PFSK-1 (cell line): ENCODE measurements at regions not wholly inside any gene's neighbourhood (a gene's known extent, or its start where the extent isn't known, plus 50 kb on each side); places are given as distances from the start of the nearest gene placed in this dataset.

Source experiments
- FOXP2 ChIP-seq: optimal IDR thresholded peaks from 2 replicates; pipeline ENCODE3; 2011; ENCODE audit warnings: borderline replicate concordance, control low read depth, inconsistent platforms; ENCODE audit not compliant: insufficient read depth; ENCODE audit errors: extremely low read length, extremely low read depth
- POLR2AphosphoS5 ChIP-seq: IDR thresholded peaks from 2 replicates; pipeline ENCODE4 v1.6.1; 2012; ENCODE audit warnings: low read depth, mild to moderate bottlenecking, control low read depth, low read length, moderate library complexity
- SIN3A ChIP-seq: IDR thresholded peaks from 2 replicates; pipeline ENCODE4 v1.6.1; 2012; ENCODE audit warnings: mild to moderate bottlenecking, low read length, moderate library complexity, borderline replicate concordance; ENCODE audit not compliant: insufficient read depth
- TAF1 ChIP-seq: IDR thresholded peaks from 2 replicates; pipeline ENCODE4 v1.6.1; 2012; ENCODE audit warnings: low read length, control low read depth, borderline replicate concordance; ENCODE audit not compliant: insufficient read depth
- TF ChIP-seq, protein P1 (sequence below), 2 experiments: IDR thresholded peaks; 2 replicates each; pipeline versions ENCODE4 v1.6.1 to v1.8.0; 2011 to 2012; ENCODE audit warnings: low read depth in 2 of 2, low read length in 2 of 2, control low read depth in 1 of 2, inconsistent platforms in 1 of 2, mild to moderate bottlenecking in 1 of 2, moderate library complexity in 1 of 2; ENCODE audit not compliant: insufficient read depth in 1 of 2

DNA sequence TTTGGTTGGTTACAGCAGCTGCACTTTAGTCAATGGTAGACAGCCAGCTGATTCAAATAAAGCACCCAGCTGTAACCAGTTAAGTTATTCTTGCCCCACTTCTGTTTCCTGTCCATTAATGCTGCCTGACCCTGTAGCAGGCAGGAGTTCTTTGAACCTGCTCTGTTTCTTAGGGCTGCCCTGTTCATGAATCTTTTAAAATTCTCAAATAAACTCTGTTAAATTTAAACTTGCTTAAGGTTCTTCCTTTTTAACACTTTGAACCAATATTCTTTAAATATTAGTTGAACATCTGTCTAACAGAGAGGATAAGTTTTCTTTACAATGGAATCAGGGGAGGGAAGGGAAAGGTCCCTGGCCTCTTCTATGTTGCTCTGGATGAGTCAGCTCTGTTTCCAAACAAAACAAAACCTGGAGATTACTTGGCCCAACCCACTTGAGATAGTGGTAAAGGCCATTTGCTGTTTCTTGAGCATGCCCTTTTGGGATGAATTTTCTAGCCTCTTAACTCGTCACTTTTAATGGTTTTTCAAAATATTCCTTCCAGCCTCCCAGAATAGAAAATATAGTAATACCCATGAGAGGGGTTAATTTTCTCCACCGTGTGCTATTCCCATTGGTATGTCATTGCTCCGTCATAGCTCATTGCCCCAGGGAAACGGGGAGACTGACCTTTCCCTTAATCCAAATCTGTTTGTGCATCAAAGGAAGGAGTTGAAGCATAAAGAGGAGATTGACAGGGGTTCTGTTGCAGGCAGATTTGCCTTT is 112.1 kb upstream of the FHL2 start:
- TF ChIP-seq POLR2AphosphoS5: no peak
- TF ChIP-seq TAF1: no peak
- no peak for TF ChIP-seq FOXP2
- TF ChIP-seq, protein P1, sequence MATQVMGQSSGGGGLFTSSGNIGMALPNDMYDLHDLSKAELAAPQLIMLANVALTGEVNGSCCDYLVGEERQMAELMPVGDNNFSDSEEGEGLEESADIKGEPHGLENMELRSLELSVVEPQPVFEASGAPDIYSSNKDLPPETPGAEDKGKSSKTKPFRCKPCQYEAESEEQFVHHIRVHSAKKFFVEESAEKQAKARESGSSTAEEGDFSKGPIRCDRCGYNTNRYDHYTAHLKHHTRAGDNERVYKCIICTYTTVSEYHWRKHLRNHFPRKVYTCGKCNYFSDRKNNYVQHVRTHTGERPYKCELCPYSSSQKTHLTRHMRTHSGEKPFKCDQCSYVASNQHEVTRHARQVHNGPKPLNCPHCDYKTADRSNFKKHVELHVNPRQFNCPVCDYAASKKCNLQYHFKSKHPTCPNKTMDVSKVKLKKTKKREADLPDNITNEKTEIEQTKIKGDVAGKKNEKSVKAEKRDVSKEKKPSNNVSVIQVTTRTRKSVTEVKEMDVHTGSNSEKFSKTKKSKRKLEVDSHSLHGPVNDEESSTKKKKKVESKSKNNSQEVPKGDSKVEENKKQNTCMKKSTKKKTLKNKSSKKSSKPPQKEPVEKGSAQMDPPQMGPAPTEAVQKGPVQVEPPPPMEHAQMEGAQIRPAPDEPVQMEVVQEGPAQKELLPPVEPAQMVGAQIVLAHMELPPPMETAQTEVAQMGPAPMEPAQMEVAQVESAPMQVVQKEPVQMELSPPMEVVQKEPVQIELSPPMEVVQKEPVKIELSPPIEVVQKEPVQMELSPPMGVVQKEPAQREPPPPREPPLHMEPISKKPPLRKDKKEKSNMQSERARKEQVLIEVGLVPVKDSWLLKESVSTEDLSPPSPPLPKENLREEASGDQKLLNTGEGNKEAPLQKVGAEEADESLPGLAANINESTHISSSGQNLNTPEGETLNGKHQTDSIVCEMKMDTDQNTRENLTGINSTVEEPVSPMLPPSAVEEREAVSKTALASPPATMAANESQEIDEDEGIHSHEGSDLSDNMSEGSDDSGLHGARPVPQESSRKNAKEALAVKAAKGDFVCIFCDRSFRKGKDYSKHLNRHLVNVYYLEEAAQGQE (IDR thresholded peaks at IDR 0.05; ENCODE audit: insufficient read depth in 1 of 2, low read depth in 2 of 2, low read length in 2 of 2): no peak
- no peak; the same call in 1 of the 2 replicates for TF ChIP-seq SIN3A

DNA sequence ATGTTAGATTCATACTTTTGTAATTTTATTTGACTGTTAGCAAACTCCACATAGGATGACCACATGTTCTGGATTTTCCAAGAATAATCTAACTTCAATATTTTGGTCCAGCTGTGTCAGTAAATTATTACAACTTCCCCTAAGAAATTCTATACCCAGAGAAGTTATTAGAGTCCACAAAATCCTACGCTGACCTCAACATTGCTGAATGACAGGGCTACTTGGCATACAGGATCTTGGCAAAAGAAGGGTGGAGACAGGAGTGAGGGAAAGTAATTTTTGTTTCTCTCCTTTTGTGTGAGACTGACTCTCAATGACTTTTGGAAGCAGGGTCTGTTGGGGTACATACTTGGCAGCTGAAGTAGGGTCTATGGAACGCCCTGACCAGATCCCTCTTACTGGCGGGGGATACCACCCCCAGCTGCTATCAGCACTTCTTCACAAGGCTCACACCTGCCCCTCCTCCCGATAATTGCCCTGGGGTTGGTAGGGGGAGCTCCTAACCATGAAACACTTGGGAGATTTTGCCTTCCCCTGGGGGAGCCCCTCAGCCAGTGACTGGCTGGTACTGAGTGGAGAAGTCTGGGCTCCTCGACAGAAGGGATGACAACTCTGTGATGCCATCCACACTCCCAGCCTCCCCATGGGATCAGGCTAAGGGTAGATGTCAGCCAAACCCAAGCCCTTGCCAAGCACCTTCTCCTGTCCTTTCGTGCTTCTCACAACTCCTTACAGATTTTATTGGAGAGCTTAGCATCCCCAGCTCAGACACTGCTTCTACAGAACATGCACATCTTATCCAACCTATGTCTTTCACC is 110.6 kb upstream of the FHL2 start:
- TF ChIP-seq, protein P1 (IDR thresholded peaks at IDR 0.05; ENCODE audit: insufficient read depth in 1 of 2, low read depth in 2 of 2, low read length in 2 of 2): no peak
- TF ChIP-seq FOXP2 (no peak), POLR2AphosphoS5 (no peak), SIN3A (no peak), TAF1 (no peak)

DNA sequence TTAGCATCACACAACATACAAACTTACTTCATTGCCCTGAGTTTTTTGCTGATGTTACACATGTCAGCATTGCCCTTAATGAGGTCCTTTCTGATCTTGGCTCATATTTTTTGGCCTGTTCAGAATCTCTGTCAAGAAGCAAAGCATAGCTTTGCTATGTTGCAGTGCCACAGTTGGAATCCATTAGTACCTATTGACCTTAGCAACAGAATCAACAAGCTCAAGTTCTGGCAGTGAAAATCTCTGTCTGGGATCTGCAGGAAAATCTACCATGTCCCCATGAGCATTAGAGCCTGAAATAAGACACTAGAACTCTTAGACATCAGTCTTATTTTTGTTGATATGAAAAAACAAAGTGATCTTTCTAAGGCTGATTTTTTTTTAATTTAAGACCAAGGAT is 105.6 kb upstream of the FHL2 start:
- TF ChIP-seq FOXP2 (no peak), POLR2AphosphoS5 (no peak), TAF1 (no peak)

DNA sequence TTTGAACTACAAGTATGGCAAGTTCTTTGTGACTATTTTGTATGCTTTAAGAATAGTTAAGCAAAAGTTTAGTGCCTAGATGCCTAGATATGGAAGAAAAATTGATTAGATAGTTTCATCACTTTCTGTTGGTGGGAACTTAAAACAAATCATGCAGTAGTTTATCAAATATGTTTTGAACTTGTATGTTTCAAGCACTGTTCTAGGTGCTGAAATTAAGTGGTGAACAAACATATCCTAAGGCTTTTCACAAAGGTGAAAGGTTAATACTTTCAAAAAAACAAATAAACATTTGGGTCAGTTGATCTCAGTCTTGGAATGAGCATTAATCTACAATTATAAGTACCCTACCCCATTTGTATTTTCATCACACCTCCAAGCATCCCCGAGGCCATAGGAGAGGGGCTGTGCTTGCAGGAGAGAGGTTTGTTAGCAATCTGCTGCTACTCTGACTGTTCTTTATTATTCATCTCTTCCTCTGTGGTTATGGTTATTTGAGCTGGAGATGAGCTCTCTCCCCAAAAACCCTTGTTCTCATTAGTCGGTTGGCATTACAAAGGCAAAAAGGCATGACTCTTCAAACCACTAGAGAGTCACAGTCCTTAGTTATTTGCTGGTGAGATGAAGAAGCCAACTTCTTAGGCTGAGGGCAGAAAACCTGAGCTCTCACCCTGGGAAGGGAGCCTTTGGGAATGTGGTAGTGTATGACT is 103.9 kb upstream of the FHL2 start:
- TF ChIP-seq, protein P1 (IDR thresholded peaks at IDR 0.05; ENCODE audit: insufficient read depth in 1 of 2, low read depth in 2 of 2, low read length in 2 of 2): peak in 1 of 2 experiments; percentile 52; a peak in 1 of 4 replicates
- TF ChIP-seq SIN3A: no peak

DNA sequence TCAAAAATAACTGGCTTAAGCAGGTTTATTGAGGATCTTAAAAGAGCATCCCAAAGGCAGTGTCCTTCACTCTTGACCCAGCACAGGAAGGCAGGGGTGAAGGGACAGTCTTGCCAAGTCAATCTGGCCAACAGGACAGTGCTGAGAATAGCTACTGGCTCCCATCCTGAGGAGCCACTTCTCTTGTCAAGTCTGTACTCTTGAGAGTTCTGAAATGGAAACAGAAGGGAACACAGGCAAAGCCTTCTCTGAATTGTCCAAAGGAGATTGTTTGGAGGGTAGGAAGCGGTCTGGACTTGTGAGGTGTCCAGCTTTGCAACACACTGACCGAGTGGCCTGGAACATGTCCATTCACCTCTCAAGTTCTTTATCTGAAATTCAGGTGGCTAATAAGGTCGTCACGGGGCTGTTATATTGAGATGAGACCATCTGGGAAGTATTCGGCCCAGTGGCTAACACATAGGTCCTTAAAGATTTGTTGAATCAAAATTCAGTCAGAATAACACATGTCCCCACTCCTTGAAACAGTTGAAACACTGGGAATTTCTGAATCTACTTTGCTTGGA is 99.5 kb upstream of the FHL2 start:
- TF ChIP-seq SIN3A: no peak
- TF ChIP-seq TAF1: no peak
- no peak for TF ChIP-seq POLR2AphosphoS5
- TF ChIP-seq, protein P1 (IDR thresholded peaks at IDR 0.05; ENCODE audit: insufficient read depth in 1 of 2, low read depth in 2 of 2, low read length in 2 of 2): no peak
- no peak for TF ChIP-seq FOXP2
